Activated naive CD8-positive, alpha-beta T cell treated with anti-CD3 and anti-CD28 coated beads, Interleukin-2, amount 50 U/mL, for 24 hours (primary cell): ENCODE measurements at regions not wholly inside any gene's neighbourhood (a gene's known extent, or its start where the extent isn't known, plus 50 kb on each side); places are given as distances from the start of the nearest gene placed in this dataset.
A peak's percentile ranks its signal among the peaks of the same experiment; 100 is the strongest.

Experiments used
- ATAC-seq: fragments of 150-1000 bp; cut with Tn5 transposase; one replicate; pipeline ENCODE4 v1.10.0; 2021
- DNase-seq: peaks from one replicate; pipeline ENCODE4 v3.0.0; 2021
- H3K27ac Mint-ChIP-seq: one replicate; pipeline ENCODE4 v1.8.0; 2021; ENCODE audit warnings: mild to moderate bottlenecking, mixed read lengths
- H3K27me3 Mint-ChIP-seq: one replicate; pipeline ENCODE4 v1.8.0; 2021; ENCODE audit warnings: mixed read lengths
- H3K36me3 Mint-ChIP-seq: one replicate; pipeline ENCODE4 v1.8.0; 2021; ENCODE audit warnings: low read depth, mixed read lengths
- H3K4me1 Mint-ChIP-seq: one replicate; pipeline ENCODE4 v1.8.0; 2021; ENCODE audit warnings: mixed read lengths
- H3K4me3 Mint-ChIP-seq: one replicate; pipeline ENCODE4 v1.8.0; 2021; ENCODE audit warnings: mild to moderate bottlenecking, moderate library complexity, mixed read lengths
- H3K9me3 Mint-ChIP-seq: one replicate; pipeline ENCODE4 v1.8.0; 2021; ENCODE audit warnings: mixed read lengths

DNA sequence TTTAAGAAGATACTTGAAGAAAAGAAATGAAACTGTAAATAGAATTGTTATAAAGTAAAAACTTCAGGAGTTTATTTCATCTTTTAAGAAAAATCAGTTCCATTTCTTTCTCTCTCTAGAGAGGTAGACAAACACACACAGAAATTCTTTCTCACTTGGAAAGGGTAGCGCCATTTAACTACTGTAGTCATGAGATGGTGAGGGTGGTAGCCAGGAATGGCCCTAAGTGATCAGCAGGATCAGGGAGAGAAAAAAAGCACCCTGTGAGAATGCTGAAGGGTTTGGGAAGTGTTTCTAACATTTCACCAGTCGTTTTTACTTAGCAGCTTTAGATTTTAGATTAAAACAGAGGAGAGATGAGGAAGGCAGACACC, 205.7 kb upstream of the RUNX1 start:
- H3K27ac Mint-ChIP-seq, result no peak overlapping the region
- ATAC-seq, result no peak

DNA sequence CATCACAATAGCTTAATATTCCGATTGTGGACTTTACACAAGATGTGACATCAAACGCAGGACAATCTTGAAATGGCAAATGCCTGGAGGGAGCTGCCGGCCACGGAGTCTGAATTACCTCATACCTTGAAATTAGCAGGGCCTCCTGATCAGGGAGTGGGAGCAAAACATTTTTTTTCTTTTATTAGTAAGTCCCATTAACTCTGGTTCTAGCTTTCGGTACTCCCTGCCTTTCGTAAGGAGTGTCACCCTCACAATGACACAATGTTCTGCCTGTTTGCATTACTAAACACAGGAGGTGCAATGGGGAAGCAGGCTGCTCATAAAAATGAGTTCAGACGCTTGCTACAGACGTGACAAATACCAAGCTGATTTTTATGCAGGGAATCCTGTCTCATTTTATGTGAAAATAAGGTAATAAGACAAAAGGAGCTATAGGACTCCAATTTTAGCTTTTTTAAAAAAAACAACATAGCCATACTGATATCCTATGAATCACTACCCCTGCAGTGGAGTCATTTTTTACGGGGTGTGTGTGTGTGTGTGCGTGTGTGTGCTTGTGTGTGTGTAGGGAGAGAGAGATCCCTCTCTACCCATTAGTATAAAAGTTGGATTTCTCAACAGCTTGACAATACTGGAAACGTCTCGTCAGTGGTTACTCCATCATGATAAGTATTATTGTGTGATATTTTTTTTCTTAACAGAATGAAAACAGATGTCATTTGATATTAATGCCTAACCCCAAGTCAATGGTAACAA, 205.1 kb upstream of the RUNX1 start:
- Mint-ChIP-seq H3K9me3 (peaks cover 20% of the 10 kb centered on the region), H3K27ac (no peak overlapping the region), H3K27me3 (peaks cover 4% of the 10 kb centered on the region), H3K4me3 (no peak overlapping the region), H3K36me3 (peaks cover 4% of the 10 kb centered on the region), H3K4me1 (peaks cover 35% of the 10 kb centered on the region)
- ATAC-seq (no peak), DNase-seq (no peak)

More for the DNA sequence above, 205.7 kb upstream of the RUNX1 start:
- Mint-ChIP-seq H3K4me1 (peaks cover 35% of the 10 kb centered on the region), H3K9me3 (peaks cover 20% of the 10 kb centered on the region), H3K4me3 (no peak overlapping the region), H3K27me3 (peaks cover 4% of the 10 kb centered on the region), H3K36me3 (peaks cover 4% of the 10 kb centered on the region)
- DNase-seq, result no peak

DNA sequence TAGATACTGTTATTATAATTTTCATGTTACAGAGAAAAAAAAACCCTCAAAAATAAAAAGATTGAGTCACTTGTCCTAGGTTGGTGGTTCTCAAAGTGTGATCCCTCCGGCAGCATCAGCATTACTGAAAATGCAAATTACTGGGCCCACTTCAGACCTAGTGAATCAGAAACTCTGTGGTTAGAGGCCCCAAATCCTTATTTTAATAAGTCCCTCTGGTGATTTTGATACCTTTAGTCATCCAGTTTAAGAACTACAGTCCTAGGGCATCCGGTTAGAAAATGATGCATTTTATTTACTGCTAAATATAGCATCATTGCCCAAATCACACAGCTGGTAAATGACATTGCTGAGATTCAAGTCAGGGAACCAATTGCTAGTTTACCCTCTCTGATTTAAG, 203.7 kb upstream of the RUNX1 start:
- DNase-seq (no peak), ATAC-seq (peak; percentile 86)
- Mint-ChIP-seq H3K36me3 (peaks cover 4% of the 10 kb centered on the region), H3K9me3 (peaks cover 24% of the 10 kb centered on the region), H3K27me3 (peaks cover 4% of the 10 kb centered on the region), H3K4me1 (peaks cover 35% of the 10 kb centered on the region), H3K4me3 (no peak overlapping the region), H3K27ac (no peak overlapping the region)

DNA sequence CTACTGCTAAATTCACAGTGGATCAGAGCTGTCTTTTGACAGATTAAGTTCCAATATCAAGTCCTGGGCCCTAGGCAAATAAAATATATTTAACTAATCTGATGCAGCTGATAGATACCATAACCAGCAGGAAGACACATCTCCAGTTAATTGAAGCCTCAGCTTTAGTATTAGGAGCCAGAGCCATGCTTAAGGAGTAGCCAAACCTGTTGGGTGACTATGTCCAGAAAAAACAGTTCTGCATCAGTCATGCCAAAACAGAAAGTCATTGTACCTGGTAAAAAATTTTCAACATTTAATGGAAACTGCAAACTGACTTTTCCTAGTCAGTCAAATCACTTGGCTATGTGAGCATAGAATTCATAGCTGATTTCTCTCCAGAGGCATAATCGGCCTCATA, 200.5 kb upstream of the RUNX1 start:
- peaks cover 22% of the 10 kb centered on the region for H3K4me1 Mint-ChIP-seq

DNA sequence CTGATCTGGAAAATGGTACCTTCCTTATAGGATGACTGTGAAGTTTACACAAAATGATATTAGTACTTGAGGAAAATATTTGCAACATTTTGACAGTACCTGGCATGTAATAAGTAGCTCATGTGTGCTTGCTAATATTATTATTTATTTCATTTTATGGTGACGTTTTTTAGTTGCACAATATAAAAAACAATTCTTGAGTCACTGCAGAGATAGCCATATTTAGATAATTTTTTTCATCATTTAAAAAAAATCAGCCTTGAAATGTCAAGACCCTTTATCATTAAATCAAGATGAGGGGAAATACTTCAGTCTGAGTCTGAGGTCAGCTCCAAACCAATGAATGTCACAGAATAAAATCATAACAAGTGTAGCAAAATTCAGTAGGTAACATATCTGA, 196.8 kb upstream of the RUNX1 start:
- Mint-ChIP-seq H3K27ac (no peak overlapping the region), H3K36me3 (peaks cover 4% of the 10 kb centered on the region), H3K27me3 (no peaks in the 10 kb centered on the region), H3K4me3 (no peak overlapping the region), H3K4me1 (no peaks in the 10 kb centered on the region), H3K9me3 (peaks cover 15% of the 10 kb centered on the region)
- DNase-seq (no peak), ATAC-seq (no peak)

More for the DNA sequence above, 200.5 kb upstream of the RUNX1 start:
- Mint-ChIP-seq H3K27me3 (no peaks in the 10 kb centered on the region), H3K36me3 (peaks cover 4% of the 10 kb centered on the region), H3K27ac (no peak overlapping the region), H3K4me3 (no peak overlapping the region), H3K9me3 (peaks cover 16% of the 10 kb centered on the region)
- ATAC-seq (no peak), DNase-seq (no peak)

DNA sequence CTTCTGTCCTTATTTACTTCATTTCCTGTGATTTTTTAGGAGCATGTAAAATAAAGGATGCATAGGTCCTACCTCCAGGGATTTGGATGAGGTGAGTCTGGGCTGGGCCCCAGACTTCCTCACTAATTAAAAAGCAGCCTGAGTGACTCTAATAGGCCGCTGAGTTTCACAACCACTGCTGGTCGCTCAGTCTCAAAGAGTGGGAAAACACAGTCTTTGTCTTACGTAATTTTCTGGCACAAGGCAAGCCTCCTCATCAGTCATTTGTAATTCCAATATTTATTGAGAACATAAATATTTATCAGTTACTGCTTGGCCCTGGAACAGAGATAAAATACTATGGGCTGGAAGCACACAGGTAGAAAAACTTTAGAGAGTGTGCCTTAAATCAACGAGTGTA, 195.4 kb upstream of the RUNX1 start:
- no peak overlapping the region for H3K27ac Mint-ChIP-seq
- ATAC-seq, result no peak
- H3K27me3 Mint-ChIP-seq, result no peaks in the 10 kb centered on the region
- no peak overlapping the region for H3K4me3 Mint-ChIP-seq
- DNase-seq, result no peak
- H3K4me1 Mint-ChIP-seq, result peaks cover 2% of the 10 kb centered on the region
- H3K36me3 Mint-ChIP-seq, result no peaks in the 10 kb centered on the region
- H3K9me3 Mint-ChIP-seq, result peaks cover 4% of the 10 kb centered on the region

DNA sequence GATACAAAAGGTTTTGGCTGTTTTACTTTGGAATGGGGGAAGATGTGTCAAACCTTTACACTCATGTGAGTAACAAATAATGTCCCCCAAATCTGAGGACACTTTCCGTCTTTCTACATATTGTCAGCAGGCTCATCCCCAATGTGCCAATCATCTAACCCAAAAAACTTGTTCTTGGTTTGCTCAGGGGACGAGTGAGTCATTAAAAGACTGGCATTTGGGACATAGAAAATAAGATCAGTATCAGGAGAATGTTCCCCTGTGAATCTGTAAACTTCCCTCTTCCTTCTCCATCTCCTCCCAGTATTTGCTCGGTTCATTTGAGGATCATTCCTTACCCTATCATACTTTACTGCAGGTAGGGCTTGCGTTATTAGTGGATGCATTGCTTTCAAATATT, 194.1 kb upstream of the RUNX1 start:
- no peaks in the 10 kb centered on the region for H3K27me3 Mint-ChIP-seq
- DNase-seq (no peak), ATAC-seq (no peak)
- H3K4me1 Mint-ChIP-seq, result peaks cover 9% of the 10 kb centered on the region
- no peak overlapping the region for H3K4me3 Mint-ChIP-seq
- H3K9me3 Mint-ChIP-seq, result no peaks in the 10 kb centered on the region
- H3K27ac Mint-ChIP-seq, result no peak overlapping the region
- H3K36me3 Mint-ChIP-seq, result no peaks in the 10 kb centered on the region

DNA sequence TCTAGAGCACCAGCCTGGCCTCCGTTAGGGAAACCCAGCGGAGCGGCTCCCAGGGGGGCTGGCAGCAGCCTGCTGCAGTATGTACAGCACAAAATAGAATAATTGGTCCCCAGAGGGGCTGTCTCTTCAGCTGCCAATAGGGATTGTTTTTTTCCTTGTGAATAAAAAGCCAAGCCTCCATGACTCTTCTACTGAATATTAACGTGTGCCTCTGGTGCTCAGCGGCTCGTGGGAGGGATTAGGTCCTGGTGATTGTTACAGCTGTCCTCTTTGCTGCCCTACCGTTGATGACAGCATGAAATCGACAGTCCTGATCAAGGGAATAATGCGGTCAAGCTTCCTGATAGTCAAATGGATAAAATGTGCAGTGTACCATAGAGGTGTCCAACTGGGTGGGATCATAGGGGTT, 190.7 kb upstream of the RUNX1 start:
- Mint-ChIP-seq H3K9me3 (peaks cover 24% of the 10 kb centered on the region), H3K27ac (no peak overlapping the region), H3K4me3 (no peak overlapping the region), H3K4me1 (peaks cover 36% of the 10 kb centered on the region), H3K27me3 (no peaks in the 10 kb centered on the region), H3K36me3 (peaks cover 13% of the 10 kb centered on the region)
- no peak for DNase-seq
- ATAC-seq, result no peak

DNA sequence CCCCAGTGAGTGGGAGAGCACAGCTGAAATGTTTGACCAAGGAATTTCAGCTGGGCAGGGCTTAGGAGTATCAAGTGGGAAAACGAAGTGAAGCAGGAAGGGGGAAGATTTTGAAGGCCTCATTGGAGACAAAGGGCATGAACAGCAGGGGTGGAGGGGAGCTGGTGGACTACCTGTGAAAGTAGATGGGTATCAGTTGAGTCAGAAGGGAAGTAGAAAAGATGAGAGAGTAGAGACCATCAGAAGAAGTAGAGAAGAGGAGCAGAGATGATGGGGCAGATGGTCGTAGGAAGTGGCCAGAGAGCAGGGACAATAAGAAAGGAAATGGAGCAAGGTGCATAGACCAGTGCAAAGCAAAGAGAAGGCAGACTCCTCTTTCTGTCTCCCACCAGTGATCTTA, 189.0 kb upstream of the RUNX1 start:
- Mint-ChIP-seq H3K4me1 (peaks cover 45% of the 10 kb centered on the region), H3K9me3 (peaks cover 24% of the 10 kb centered on the region), H3K27ac (no peak overlapping the region), H3K4me3 (no peak overlapping the region), H3K27me3 (no peaks in the 10 kb centered on the region), H3K36me3 (peaks cover 13% of the 10 kb centered on the region)
- ATAC-seq (peak; percentile 24), DNase-seq (no peak)

DNA sequence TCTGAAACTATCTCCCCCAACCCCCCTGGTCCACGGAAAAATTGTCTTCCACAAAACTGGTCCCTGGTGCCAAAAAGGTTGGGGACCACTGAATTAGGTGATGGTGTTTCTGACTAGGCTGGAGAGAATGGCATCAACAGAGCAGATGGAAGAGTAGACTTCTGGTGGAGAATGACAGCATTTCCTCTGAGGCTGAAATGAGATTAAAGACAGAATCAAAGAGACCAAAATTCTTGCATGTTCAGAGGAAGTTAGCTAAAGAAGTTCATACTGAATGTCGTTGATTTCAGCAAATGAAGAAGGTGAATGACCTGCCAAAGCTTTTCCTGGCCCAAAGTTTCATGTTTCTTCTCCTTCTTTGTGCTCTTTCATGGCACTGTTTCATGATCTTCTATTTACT, 188.2 kb upstream of the RUNX1 start:
- peaks cover 24% of the 10 kb centered on the region for H3K9me3 Mint-ChIP-seq
- ATAC-seq (no peak), DNase-seq (no peak)
- H3K36me3 Mint-ChIP-seq, result peaks cover 13% of the 10 kb centered on the region
- H3K4me3 Mint-ChIP-seq, result no peak overlapping the region
- no peaks in the 10 kb centered on the region for H3K27me3 Mint-ChIP-seq
- peaks cover 45% of the 10 kb centered on the region for H3K4me1 Mint-ChIP-seq
- no peak overlapping the region for H3K27ac Mint-ChIP-seq

DNA sequence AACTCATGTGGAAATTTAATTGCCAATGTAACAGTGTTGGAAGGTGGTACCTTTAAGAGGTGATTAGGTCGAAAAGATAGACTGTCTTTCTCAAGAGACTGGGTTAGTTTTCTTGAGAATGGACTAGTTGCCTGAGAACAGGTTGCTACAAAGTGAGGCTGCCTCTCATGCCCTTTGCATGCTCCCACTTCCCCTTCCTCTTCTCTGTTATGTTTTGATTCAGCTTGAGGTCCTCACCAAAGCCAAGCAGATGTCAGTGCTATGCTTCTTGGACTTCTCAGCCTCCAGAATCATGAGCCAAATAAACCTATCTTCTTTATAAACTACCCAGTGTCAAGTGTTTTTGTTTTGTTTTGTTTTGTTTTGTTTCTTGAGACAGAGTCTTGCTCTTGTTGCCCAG, 187.0 kb upstream of the RUNX1 start:
- DNase-seq, result no peak
- Mint-ChIP-seq H3K9me3 (peaks cover 24% of the 10 kb centered on the region), H3K36me3 (peaks cover 13% of the 10 kb centered on the region), H3K4me1 (peaks cover 45% of the 10 kb centered on the region), H3K4me3 (no peak overlapping the region), H3K27me3 (no peaks in the 10 kb centered on the region), H3K27ac (peak overlapping the region; percentile 37)
- ATAC-seq, result no peak

DNA sequence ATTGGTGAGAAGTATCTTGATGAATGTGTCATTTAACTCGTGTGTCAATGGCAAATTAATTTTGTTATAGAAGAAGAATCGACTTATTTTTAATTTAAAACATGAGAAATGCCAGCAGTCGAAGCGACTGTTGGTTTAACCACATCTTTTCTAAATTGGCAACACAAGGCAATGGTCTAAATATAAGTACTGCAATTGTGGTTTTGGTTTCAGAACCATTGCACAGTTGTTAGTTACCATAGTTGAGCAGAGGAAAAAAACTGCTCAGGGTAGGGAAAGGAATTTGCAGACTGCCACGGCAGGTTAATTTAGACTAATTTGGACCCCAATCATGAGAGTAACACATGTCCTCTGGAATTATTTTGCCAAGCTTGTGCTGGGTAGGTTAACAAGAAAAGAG, 185.6 kb upstream of the RUNX1 start:
- peaks cover 24% of the 10 kb centered on the region for H3K9me3 Mint-ChIP-seq
- H3K4me3 Mint-ChIP-seq, result no peak overlapping the region
- H3K27me3 Mint-ChIP-seq, result no peaks in the 10 kb centered on the region
- no peak overlapping the region for H3K27ac Mint-ChIP-seq
- DNase-seq (no peak), ATAC-seq (peak; percentile 57)
- peaks cover 42% of the 10 kb centered on the region for H3K4me1 Mint-ChIP-seq
- H3K36me3 Mint-ChIP-seq, result peaks cover 13% of the 10 kb centered on the region

DNA sequence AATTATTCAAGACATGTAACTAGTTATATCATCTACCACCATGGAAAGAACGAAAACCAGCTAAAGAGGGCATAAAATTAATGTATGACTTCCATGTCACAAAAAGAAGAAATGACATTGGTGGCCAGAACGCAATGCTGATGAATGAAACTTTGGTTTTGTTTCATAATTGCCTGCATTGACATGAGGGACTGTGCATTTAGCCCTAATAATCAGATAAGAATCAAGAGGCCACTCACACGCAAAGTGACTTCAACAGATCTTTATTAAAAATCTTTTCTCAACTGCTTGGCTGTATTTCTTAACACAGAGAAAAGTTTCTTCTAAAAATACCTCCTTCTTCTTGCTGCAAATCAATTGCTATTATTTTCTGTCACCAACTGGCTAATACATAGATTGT, 184.7 kb upstream of the RUNX1 start:
- no peak for ATAC-seq
- peaks cover 24% of the 10 kb centered on the region for H3K9me3 Mint-ChIP-seq
- DNase-seq, result no peak
- no peak overlapping the region for H3K27ac Mint-ChIP-seq
- no peaks in the 10 kb centered on the region for H3K27me3 Mint-ChIP-seq
- no peak overlapping the region for H3K4me3 Mint-ChIP-seq
- H3K4me1 Mint-ChIP-seq, result peaks cover 40% of the 10 kb centered on the region
- peaks cover 13% of the 10 kb centered on the region for H3K36me3 Mint-ChIP-seq

DNA sequence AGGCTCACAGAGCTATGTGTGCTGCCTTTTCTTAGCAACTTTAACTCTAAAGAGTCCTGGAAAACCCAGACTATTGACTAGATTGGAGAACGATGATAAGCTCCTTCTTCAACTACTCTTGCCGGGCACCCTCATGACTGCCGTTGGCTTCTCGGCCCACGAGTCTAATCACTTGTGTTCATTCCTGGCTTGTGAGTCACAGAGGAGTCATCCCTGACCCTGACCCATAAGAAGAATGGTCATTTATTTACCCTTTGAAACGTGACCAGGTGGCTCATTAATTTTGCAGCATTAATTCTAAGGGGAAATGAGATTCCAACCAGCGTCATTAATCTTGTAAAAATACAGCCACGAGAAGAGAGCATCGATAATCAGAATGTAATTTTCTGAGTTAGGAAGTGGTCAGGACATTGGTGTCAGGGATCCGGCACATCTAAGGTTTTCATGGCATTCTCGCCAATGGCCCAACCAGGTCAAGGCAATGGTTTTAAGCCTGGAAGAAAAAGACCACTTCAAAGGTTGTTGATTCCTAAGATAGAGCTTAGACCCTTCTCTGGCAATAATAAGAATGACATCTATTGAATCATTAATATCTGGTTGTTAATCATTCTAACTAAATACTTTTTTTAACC, 183.6 kb upstream of the RUNX1 start:
- peaks cover 13% of the 10 kb centered on the region for H3K36me3 Mint-ChIP-seq
- H3K27ac Mint-ChIP-seq, result no peak overlapping the region
- H3K4me1 Mint-ChIP-seq, result peaks cover 35% of the 10 kb centered on the region
- no peak overlapping the region for H3K4me3 Mint-ChIP-seq
- peaks cover 20% of the 10 kb centered on the region for H3K9me3 Mint-ChIP-seq
- no peaks in the 10 kb centered on the region for H3K27me3 Mint-ChIP-seq
- DNase-seq (no peak), ATAC-seq (no peak)

DNA sequence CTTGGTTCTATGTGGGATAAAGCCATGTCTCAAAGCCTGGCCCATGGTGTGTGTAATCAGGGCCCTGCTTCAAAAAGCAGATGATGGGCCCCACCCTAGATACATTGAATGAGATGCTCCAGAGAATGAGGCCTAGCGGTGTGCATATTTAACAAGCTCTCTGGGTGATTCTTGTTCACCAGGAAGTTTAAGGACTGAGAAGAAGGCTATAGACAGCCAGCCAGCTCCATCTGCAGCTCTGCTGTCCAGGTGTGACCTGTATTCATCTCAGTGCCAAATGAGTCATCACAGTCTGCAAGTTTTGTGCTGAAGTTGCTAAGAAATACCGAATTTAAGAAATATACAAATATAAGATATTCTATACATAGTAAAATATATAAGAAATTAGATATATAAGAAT, 182.0 kb upstream of the RUNX1 start:
- no peak overlapping the region for H3K4me3 Mint-ChIP-seq
- DNase-seq (no peak), ATAC-seq (no peak)
- H3K4me1 Mint-ChIP-seq, result peaks cover 38% of the 10 kb centered on the region
- H3K9me3 Mint-ChIP-seq, result peaks cover 9% of the 10 kb centered on the region
- peaks cover 6% of the 10 kb centered on the region for H3K36me3 Mint-ChIP-seq
- no peaks in the 10 kb centered on the region for H3K27me3 Mint-ChIP-seq
- H3K27ac Mint-ChIP-seq, result no peak overlapping the region
